Heart left ventricle (tissue), 16 donors: ENCODE measurements at regions not wholly inside any gene's neighbourhood (a gene's known extent, or its start where the extent isn't known, plus 50 kb on each side); places are given as distances from the start of the nearest gene placed in this dataset.

Source experiments
- ATAC-seq, 4 donors: fragments of 200-7000 bp; cut with Tn5 transposase; one replicate each; pipeline ENCODE4 v1.9.1; 2020 to 2022; ENCODE audit warnings: moderate library complexity in 4 of 4, mild to moderate bottlenecking in 3 of 4, moderate number of reproducible peaks in 1 of 4
- DNase-seq, 5 donors: peaks; one replicate each; pipeline ENCODE4 v3.0.0-alpha.2; 2020
- H3K27ac ChIP-seq, 12 donors: fragments of 200-600 bp; sonication (generic) in 4 of 12; one replicate each; pipeline versions ENCODE4 v1.5.0 to v1.8.0; 2016 to 2022; ENCODE audit warnings: mild to moderate bottlenecking in 2 of 12
- H3K27me3 ChIP-seq, 9 donors: fragments of 200-600 bp; sonication (generic) in 2 of 9; one replicate each; pipeline versions ENCODE4 v1.5.1 to v1.8.0; 2016 to 2022; ENCODE audit warnings: mild to moderate bottlenecking in 3 of 9
- H3K36me3 ChIP-seq, 9 donors: fragments of 200-600 bp; sonication (generic) in 2 of 9; one replicate each; pipeline versions ENCODE4 v1.5.0 to v1.8.0; 2018 to 2022; ENCODE audit warnings: mild to moderate bottlenecking in 2 of 9
- H3K4me1 ChIP-seq, 12 donors: fragments of 200-600 bp; sonication (generic) in 4 of 12; one replicate each; pipeline versions ENCODE4 v1.5.0 to v1.8.0; 2016 to 2022; ENCODE audit warnings: mild to moderate bottlenecking in 3 of 12
- H3K4me3 ChIP-seq, 12 donors: fragments of 200-600 bp; sonication (generic) in 4 of 12; one replicate each; pipeline versions ENCODE4 v1.5.0 to v1.8.0; 2017 to 2022; ENCODE audit warnings: mild to moderate bottlenecking in 9 of 12, moderate library complexity in 4 of 12
- H3K9me3 ChIP-seq, 12 donors: fragments of 200-600 bp; sonication (generic) in 4 of 12; one replicate each; pipeline versions ENCODE4 v1.5.0 to v1.8.0; 2016 to 2022; ENCODE audit warnings: mild to moderate bottlenecking in 1 of 12
- POLR2A ChIP-seq, 2 donors: fragments of 450-650 bp; IDR thresholded peaks; one replicate each; pipeline ENCODE4 v1.6.1; 2017; ENCODE audit warnings: antibody characterized with exemption in 2 of 2, mild to moderate bottlenecking in 2 of 2, moderate library complexity in 2 of 2
- WGBS, 4 donors: extraction: QIAGEN DNeasy Blood & Tissue Kit in 2 of 4; methylation state at CpG; one replicate each; pipeline versions ENCODE4 v1.1.5 to v1.1.7; 2013 to 2018; 5-methylcytosine and 5-hydroxymethylcytosine counted together
- intact Hi-C, 10 donors: fragments of 100-400 bp; cut with DNase I; formaldehyde crosslinking; loops; one replicate each; pipeline versions ENCODE4 v1.11.1 to v1.14.2; 2022
- TF ChIP-seq, protein P1 (sequence below), 12 donors: fragments of 200-600 bp; sonication (generic) in 4 of 12; IDR thresholded peaks; one replicate each; pipeline versions ENCODE4 v1.5.0 to v1.8.0; 2018 to 2022; ENCODE audit warnings: antibody characterized with exemption in 12 of 12, mild to moderate bottlenecking in 5 of 12
- donor health status: ischemic (EF 13 %, LVEDD 7.1; RV severe dilation, severe dysfunction).
- donor health status: healthy with polysubstance abuse.
- donor health status: DM: no; HTN: yes; CAD: no.
- donor health status: DM: no; HTN: no; CAD: no.
- donor health status: ischemic (EF 25% LVEDD 6.9; RV normal size, moderate dysfunction).
- donor health status: ischemic (EF 25% LVEDD 5.7; RV mildly dilated, moderate dysfunction).
- donor health status: healthy.
- donor health status: DM: yes; HTN: yes; CAD: no.
- donor health status: ischemic (EF 35%, LVEDD 5.7; RV mildly dilated, moderate dysfunction).
- donor health status: nonischemic (EF 11% LVEDD 7.7; RV severe dilation, severe dysfunction).
- donor health status: DM: yes; HTN: yes; CAD: no.
- donor health status: PGD.
- donor health status: ischemic (EF 29% LVEDD 5.4; RV normal size, mild dysfunction).
- donor health status: nonischemic (EF 23%, LVEDD 6.1; RV moderate dilation, normal function).

- 89 to 91% (median 89%) methylated on average over 13 to 18 of the region's 18 CpGs for WGBS, 4 donors
- ATAC-seq, result no peak
- no peak overlapping the region for H3K4me3 ChIP-seq
- no peaks in the 10 kb centered on the region for H3K36me3 ChIP-seq
- peaks cover 0 to 4% (median 0%) of the 10 kb centered on the region in 12 donors for H3K4me1 ChIP-seq
- no peak for TF ChIP-seq POLR2A (IDR thresholded peaks at IDR 0.05)
- TF ChIP-seq, protein P1, sequence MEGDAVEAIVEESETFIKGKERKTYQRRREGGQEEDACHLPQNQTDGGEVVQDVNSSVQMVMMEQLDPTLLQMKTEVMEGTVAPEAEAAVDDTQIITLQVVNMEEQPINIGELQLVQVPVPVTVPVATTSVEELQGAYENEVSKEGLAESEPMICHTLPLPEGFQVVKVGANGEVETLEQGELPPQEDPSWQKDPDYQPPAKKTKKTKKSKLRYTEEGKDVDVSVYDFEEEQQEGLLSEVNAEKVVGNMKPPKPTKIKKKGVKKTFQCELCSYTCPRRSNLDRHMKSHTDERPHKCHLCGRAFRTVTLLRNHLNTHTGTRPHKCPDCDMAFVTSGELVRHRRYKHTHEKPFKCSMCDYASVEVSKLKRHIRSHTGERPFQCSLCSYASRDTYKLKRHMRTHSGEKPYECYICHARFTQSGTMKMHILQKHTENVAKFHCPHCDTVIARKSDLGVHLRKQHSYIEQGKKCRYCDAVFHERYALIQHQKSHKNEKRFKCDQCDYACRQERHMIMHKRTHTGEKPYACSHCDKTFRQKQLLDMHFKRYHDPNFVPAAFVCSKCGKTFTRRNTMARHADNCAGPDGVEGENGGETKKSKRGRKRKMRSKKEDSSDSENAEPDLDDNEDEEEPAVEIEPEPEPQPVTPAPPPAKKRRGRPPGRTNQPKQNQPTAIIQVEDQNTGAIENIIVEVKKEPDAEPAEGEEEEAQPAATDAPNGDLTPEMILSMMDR (IDR thresholded peaks at IDR 0.05), result no peak
- DNase-seq, result no peak
- H3K9me3 ChIP-seq, result peaks cover 0 to 15% (median 6%) of the 10 kb centered on the region in 12 donors
- H3K27ac ChIP-seq, result no peak overlapping the region
- no peaks in the 10 kb centered on the region for H3K27me3 ChIP-seq
- intact Hi-C loops, result no loop called here
Measured at GRCh38 chr11:69357458-69358397, 63.8 kb downstream of the MYEOV start.

DNA sequence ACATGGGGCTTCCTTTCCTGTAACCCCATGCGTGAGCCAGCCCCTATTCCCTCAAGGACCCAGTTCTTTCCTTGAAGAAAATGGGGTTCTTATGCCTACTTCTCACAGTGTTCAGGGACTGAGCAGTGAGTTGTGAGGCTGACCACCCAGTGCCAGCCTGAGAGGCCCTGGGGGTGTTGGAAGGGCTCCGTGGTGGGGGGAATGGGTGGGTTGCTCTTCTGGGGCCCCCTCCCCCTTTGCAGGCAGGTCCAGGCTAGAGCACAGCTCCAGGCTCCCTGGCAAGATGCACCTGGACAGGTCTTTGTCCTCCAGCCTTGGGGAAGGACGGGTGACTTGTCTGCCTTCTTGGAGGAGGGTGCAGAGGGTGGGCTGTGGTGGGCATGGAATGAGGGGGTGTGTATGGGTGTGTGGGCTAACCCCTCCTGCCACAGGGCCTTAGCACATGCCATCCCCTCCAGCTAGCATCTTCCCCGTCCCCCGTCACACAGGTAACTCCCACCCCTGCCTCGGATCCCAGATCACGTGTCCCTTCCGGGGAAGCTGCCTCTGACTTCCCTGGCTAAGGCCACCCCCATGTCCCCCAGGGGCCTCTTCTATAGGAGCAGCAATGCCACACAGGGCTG lies 64.6 kb downstream of the MYEOV start:
- H3K36me3 ChIP-seq, result no peaks in the 10 kb centered on the region
- intact Hi-C loops, result no loop called here
- no peak overlapping the region for H3K4me3 ChIP-seq
- no peak for ATAC-seq
- WGBS, 4 donors, result 87 to 95% (median 92%) methylated on average over 6 to 8 of the region's 8 CpGs
- TF ChIP-seq POLR2A (IDR thresholded peaks at IDR 0.05), result no peak
- TF ChIP-seq, protein P1 (IDR thresholded peaks at IDR 0.05), result no peak
- DNase-seq, result no peak
- H3K9me3 ChIP-seq, result peaks cover 0 to 15% (median 6%) of the 10 kb centered on the region in 12 donors
- no peaks in the 10 kb centered on the region for H3K27me3 ChIP-seq
- no peak overlapping the region for H3K27ac ChIP-seq
- H3K4me1 ChIP-seq, result no peaks in the 10 kb centered on the region

GRCh38 chr11:69359735-69360480 lies 66.0 kb downstream of the MYEOV start:
- TF ChIP-seq POLR2A (IDR thresholded peaks at IDR 0.05), result no peak
- TF ChIP-seq, protein P1 (IDR thresholded peaks at IDR 0.05), result no peak
- DNase-seq (no peak), ATAC-seq (no peak)
- Histone ChIP-seq H3K36me3 (no peaks in the 10 kb centered on the region), H3K27me3 (no peaks in the 10 kb centered on the region), H3K27ac (no peak overlapping the region), H3K4me3 (no peak overlapping the region), H3K4me1 (no peaks in the 10 kb centered on the region), H3K9me3 (peaks cover 0 to 15% (median 6%) of the 10 kb centered on the region in 12 donors)
- WGBS, 4 donors, result 90 to 95% (median 93%) methylated on average over 5 of the region's 5 CpGs
- intact Hi-C loops, result no loop called here

DNA sequence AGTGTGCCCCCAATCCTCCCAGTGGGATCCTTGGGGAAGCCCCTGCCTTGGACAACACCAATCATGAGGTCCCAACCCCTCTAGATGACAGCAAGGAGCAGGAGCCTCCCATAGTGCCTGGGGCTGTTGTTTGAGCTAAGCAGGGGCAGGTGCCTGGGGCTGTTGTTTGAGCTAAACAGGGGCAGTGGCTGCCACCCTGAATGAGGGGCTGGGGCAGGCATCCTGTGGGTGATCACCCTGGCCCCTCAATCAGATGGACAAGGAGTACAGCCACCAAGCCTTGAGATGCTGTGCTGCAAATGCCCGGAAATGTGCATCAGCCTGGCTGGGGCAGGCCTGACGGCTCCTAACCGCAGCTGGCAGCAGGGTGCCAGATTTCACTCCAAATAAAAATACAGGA lies 66.7 kb downstream of the MYEOV start:
- ATAC-seq, result no peak
- no peak for DNase-seq
- intact Hi-C loops, result no loop called here

More for the DNA sequence above, 66.7 kb downstream of the MYEOV start:
- Histone ChIP-seq H3K4me1 (no peaks in the 10 kb centered on the region), H3K27me3 (no peaks in the 10 kb centered on the region), H3K4me3 (no peak overlapping the region), H3K27ac (no peak overlapping the region), H3K9me3 (peaks cover 0 to 15% (median 6%) of the 10 kb centered on the region in 12 donors), H3K36me3 (no peaks in the 10 kb centered on the region)
- WGBS, 4 donors, result 86 to 94% (median 92%) methylated on average over 3 of the region's 3 CpGs
- TF ChIP-seq POLR2A (IDR thresholded peaks at IDR 0.05), result no peak
- TF ChIP-seq, protein P1 (IDR thresholded peaks at IDR 0.05), result no peak
